Spinal cord (tissue), 9 donors: ENCODE measurements at regions not wholly inside any gene's neighbourhood (a gene's known extent, or its start where the extent isn't known, plus 50 kb on each side); places are given as distances from the start of the nearest gene placed in this dataset.

ENCODE experiments used
- DNase-seq, 6 donors: peaks; one replicate each; pipeline versions ENCODE4 v3.0.0 to v3.0.0-alpha.2; 2013 to 2015; ENCODE audit warnings: low spot score in 6 of 6, low read depth in 4 of 6
- H3K27ac ChIP-seq: one replicate; pipeline ENCODE4 v1.5.1; 2013; ENCODE audit warnings: low read depth, low read length, control low read depth
- H3K27me3 ChIP-seq: one replicate; pipeline ENCODE4 v1.6.1; 2013; ENCODE audit warnings: low read length; ENCODE audit not compliant: control insufficient read depth, insufficient read depth
- H3K36me3 ChIP-seq: one replicate; pipeline ENCODE4 v1.6.1; 2013; ENCODE audit warnings: low read length; ENCODE audit not compliant: control insufficient read depth, insufficient read depth
- H3K4me1 ChIP-seq: one replicate; pipeline ENCODE4 v1.6.1; 2013; ENCODE audit warnings: low read length; ENCODE audit not compliant: control insufficient read depth, insufficient read depth
- H3K4me3 ChIP-seq: one replicate; pipeline ENCODE4 v1.5.1; 2013; ENCODE audit warnings: low read depth, low read length, control low read depth
- H3K9me3 ChIP-seq: one replicate; pipeline ENCODE4 v1.6.1; 2013; ENCODE audit warnings: low read length; ENCODE audit not compliant: control insufficient read depth, insufficient read depth
- WGBS: methylation state at CpG from one replicate; pipeline ENCODE4 v1.1.5; 2013; ENCODE audit warnings: missing lambda C conversion rate; ENCODE audit not compliant: insufficient coverage; 5-methylcytosine and 5-hydroxymethylcytosine counted together
- donor health status: healthy.

GRCh38 chr4:123996718-123997510 lies 600.3 kb downstream of the SPRY1 start:
- no peaks in the 10 kb centered on the region for H3K4me1 ChIP-seq
- 60% methylated on average over 1 of the region's 3 CpGs for WGBS
- H3K9me3 ChIP-seq, result peaks cover 1% of the 10 kb centered on the region
- no peak overlapping the region for H3K4me3 ChIP-seq
- H3K27me3 ChIP-seq, result no peaks in the 10 kb centered on the region
- DNase-seq, result peak in 2 of 6 donors; percentile 62 to 75
- H3K27ac ChIP-seq, result no peak overlapping the region
- H3K36me3 ChIP-seq, result no peaks in the 10 kb centered on the region

GRCh38 chr4:123997776-123998449 lies 601.3 kb downstream of the SPRY1 start:
- H3K4me1 ChIP-seq, result no peaks in the 10 kb centered on the region
- no peak overlapping the region for H3K4me3 ChIP-seq
- no peaks in the 10 kb centered on the region for H3K36me3 ChIP-seq
- WGBS, result 100% methylated on average over 1 of the region's 1 CpG
- DNase-seq, result peak in 1 of 6 donors; percentile 46
- no peaks in the 10 kb centered on the region for H3K9me3 ChIP-seq
- no peak overlapping the region for H3K27ac ChIP-seq
- H3K27me3 ChIP-seq, result no peaks in the 10 kb centered on the region

- no peak for DNase-seq
- Histone ChIP-seq H3K4me3 (no peak overlapping the region), H3K4me1 (no peaks in the 10 kb centered on the region), H3K36me3 (no peaks in the 10 kb centered on the region), H3K9me3 (no peaks in the 10 kb centered on the region), H3K27ac (no peak overlapping the region), H3K27me3 (no peaks in the 10 kb centered on the region)
- no CpG with 5 or more reads among the region's 2 CpGs for WGBS
Measured at GRCh38 chr4:124000233-124000632, 603.6 kb downstream of the SPRY1 start.

GRCh38 chr4:124015766-124016165 lies 619.2 kb downstream of the SPRY1 start:
- Histone ChIP-seq H3K27me3 (no peaks in the 10 kb centered on the region), H3K9me3 (peaks cover 1% of the 10 kb centered on the region), H3K4me1 (no peaks in the 10 kb centered on the region), H3K4me3 (no peak overlapping the region), H3K27ac (no peak overlapping the region), H3K36me3 (no peaks in the 10 kb centered on the region)
- no peak for DNase-seq
- no CpG with 5 or more reads among the region's 1 CpG for WGBS

GRCh38 chr4:124017185-124017785 lies 620.7 kb downstream of the SPRY1 start:
- no peak overlapping the region for H3K27ac ChIP-seq
- no peaks in the 10 kb centered on the region for H3K27me3 ChIP-seq
- no peaks in the 10 kb centered on the region for H3K4me1 ChIP-seq
- H3K36me3 ChIP-seq, result no peaks in the 10 kb centered on the region
- WGBS, result 64% methylated on average over 6 of the region's 8 CpGs
- peaks cover 1% of the 10 kb centered on the region for H3K9me3 ChIP-seq
- DNase-seq, result peak in 3 of 6 donors; percentile 25 to 92 (median 26)
- no peak overlapping the region for H3K4me3 ChIP-seq

GRCh38 chr4:124018383-124019317 lies 622.1 kb downstream of the SPRY1 start:
- Histone ChIP-seq H3K9me3 (no peaks in the 10 kb centered on the region), H3K36me3 (no peaks in the 10 kb centered on the region), H3K4me1 (no peaks in the 10 kb centered on the region), H3K4me3 (no peak overlapping the region), H3K27me3 (no peaks in the 10 kb centered on the region), H3K27ac (no peak overlapping the region)
- DNase-seq, result peak in 2 of 6 donors; percentile 13 to 26
- 62% methylated on average over 6 of the region's 7 CpGs for WGBS

- no peak overlapping the region for H3K4me3 ChIP-seq
- 83% methylated on average over 2 of the region's 4 CpGs for WGBS
- H3K27ac ChIP-seq, result no peak overlapping the region
- H3K9me3 ChIP-seq, result no peaks in the 10 kb centered on the region
- no peaks in the 10 kb centered on the region for H3K36me3 ChIP-seq
- no peaks in the 10 kb centered on the region for H3K27me3 ChIP-seq
- peak in 1 of 6 donors; percentile 13 for DNase-seq
- no peaks in the 10 kb centered on the region for H3K4me1 ChIP-seq
Measured at GRCh38 chr4:124019749-124020549, 623.4 kb downstream of the SPRY1 start.

- H3K4me3 ChIP-seq, result no peak overlapping the region
- WGBS, result 85% methylated on average over 2 of the region's 3 CpGs
- no peaks in the 10 kb centered on the region for H3K4me1 ChIP-seq
- H3K9me3 ChIP-seq, result no peaks in the 10 kb centered on the region
- no peaks in the 10 kb centered on the region for H3K27me3 ChIP-seq
- no peak for DNase-seq
- no peaks in the 10 kb centered on the region for H3K36me3 ChIP-seq
- H3K27ac ChIP-seq, result no peak overlapping the region
Measured at GRCh38 chr4:124025000-124025399, 628.4 kb downstream of the SPRY1 start.
